ENCODE measurements at regions not wholly inside any gene's neighbourhood (a gene's known extent, or its start where the extent isn't known, plus 50 kb on each side); places are given as distances from the start of the nearest gene placed in this dataset.
"Not testable (repeated sequence)": the region's sequence is repeated elsewhere in the genome, so short reads cannot be mapped to it uniquely, and the experiment has no call there.

- intact Hi-C loops (cut with DNase I), result no loop called here
- DNase-seq (no peak), ATAC-seq (no peak)
Measured at GRCh38 chr7:27032839-27033238, 63.0 kb downstream of the HOXA1 start.

GRCh38 chr7:27031289-27032172 is 64.3 kb downstream of the HOXA1 start:
- DNase-seq, result no peak
- ATAC-seq, result peak; percentile 57 to 84
- intact Hi-C loops (cut with DNase I), result no loop called here

GRCh38 chr7:27030393-27031050 is 65.3 kb downstream of the HOXA1 start:
- ATAC-seq (no peak), DNase-seq (no peak)
- intact Hi-C loops (cut with DNase I), result no loop called here

GRCh38 chr7:27025270-27025669 is 70.5 kb downstream of the HOXA1 start:
- no peak for ATAC-seq
- no peak for DNase-seq
- intact Hi-C loops (cut with DNase I), result no loop called here

DNA sequence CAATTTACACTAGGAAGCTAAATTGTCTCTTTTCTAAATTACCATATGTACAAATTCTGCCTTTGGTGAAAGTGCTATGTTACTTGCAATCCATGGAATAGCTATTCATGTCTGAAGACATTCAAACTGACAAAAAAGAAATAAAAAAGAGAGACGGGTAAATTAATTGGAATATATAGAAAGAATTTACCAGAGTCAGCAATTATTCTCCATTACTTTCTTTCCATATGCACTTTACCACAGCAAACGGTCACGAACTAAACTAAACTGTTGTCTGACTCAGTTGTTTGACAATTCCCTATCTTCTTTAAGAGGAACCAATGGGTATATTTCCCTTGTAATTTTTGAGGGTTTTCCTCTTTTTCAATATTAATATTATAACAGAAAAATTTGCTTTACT is 85.7 kb downstream of the HOXA1 start:
- DNase-seq (no peak), ATAC-seq (no peak)
- intact Hi-C loops (cut with DNase I), result no loop called here

DNA sequence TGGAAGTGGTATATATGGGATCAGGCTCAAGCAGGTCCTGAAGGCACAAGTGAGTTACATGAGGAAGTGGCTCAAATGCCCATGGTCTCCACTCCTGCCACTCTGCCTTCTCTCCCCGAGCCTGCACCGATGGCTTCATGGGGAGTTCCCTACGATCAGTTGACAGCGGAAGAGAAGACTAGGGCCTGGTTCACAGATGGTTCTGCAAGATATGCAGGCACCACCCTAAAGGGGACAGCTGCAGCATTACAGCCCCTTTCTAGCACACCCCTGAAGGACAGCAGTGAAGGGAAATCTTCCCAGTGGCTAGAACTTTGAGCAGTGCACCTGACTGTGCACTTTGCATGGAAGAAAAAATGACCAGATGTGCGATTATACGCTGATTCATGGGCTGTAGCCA is 95.3 kb downstream of the HOXA1 start:
- intact Hi-C loops (cut with DNase I), result no loop called here
- ATAC-seq, result no peak
- no peak for DNase-seq

DNA sequence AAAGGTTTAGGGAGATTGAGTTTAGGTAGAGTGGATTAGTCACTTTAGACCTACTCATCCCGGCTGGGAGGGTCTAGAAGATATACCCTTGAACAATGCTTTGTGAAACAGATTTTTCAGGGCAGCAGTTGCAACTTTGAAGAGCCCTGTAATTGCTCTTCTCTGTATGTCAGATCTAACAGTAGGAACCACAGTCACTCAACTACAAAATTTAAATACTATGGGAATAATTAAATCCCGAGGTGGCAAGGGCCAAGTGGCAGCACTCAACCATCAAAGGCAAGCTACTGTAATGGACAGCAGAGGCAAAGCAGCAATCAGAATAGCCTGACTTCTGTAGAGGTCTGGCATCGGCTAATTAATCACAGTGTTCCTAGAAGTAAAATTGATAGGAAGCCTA is 97.5 kb downstream of the HOXA1 start:
- ATAC-seq; DNase-seq; intact Hi-C loops (cut with DNase I): not testable (repeated sequence)

- DNase-seq (no peak), ATAC-seq (no peak)
- intact Hi-C loops (cut with DNase I), result no loop called here
Measured at GRCh38 chr7:26995666-26996065, 100.1 kb downstream of the HOXA1 start.

DNA sequence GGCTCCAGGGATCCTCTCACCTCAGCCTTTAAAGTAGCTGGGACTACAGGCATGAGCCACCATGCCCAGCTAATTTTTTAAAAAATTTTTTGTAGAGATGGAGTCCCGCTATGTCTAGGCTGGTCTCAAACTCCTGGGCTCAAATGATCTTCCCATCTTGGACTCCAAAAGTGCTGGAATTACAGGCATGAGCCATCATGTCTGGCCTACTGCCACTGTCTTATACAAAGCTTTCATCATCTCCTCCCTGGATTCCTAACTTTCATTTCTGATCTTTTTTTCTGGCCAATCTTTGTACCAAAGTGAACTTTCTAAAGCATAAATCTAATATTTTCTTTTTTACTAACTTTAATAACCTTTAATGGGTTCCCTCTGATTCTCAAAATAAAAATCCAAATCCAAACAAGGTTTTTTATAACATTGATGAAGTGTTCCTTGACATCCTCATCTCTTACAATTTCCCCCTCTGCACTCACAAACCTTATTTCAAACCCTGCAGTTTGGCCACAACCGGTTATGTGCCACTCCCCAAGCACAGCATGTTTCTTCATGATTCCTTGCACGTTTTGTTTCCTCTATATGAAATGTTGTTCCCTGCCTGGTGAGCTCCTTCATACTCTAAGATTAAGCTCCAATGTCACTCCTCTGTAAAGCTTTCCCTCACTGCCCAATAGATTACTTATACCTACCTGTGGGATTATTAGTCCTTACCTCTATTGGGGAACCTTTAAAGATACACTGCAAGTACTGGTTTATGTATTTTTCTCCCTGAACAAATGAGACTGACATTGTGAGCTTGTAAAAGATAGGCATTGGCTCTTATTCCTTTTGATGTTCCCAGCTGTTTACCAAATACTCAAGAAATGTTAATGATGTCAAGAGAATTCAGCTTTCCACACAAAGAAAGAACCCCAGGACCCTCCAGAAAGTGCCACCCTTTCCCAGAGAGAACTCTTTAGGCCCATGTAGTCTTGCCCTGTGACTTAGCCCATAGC is 101.7 kb downstream of the HOXA1 start:
- no peak for DNase-seq
- no peak for ATAC-seq
- intact Hi-C loops (cut with DNase I), result no loop called here

DNA sequence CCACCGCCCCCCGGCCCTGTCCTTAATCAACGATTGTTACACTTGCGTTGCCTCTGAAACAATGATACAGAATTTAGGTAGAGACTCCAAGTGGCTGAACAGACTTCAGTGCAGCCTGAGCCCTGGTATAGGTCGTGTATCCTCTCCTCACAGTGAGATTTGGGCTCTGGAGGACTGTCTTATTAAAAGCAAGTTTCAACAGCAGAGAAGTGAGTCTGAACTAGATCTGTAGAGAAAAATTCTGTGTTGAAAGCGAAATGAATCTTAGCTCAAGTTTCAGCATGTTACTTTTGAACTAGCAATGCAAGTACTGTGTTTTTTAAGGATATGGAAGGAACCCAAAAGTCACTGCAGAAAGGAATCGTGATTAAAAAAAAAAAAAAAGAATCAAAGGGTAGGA is 103.1 kb downstream of the HOXA1 start:
- no peak for ATAC-seq
- intact Hi-C loops (cut with DNase I), result no loop called here

GRCh38 chr7:26991796-26992195 is 104.0 kb downstream of the HOXA1 start:
- ATAC-seq (no peak), DNase-seq (no peak)
- intact Hi-C loops (cut with DNase I), result no loop called here

More for the DNA sequence above, 103.1 kb downstream of the HOXA1 start:
- DNase-seq, result no peak

DNA sequence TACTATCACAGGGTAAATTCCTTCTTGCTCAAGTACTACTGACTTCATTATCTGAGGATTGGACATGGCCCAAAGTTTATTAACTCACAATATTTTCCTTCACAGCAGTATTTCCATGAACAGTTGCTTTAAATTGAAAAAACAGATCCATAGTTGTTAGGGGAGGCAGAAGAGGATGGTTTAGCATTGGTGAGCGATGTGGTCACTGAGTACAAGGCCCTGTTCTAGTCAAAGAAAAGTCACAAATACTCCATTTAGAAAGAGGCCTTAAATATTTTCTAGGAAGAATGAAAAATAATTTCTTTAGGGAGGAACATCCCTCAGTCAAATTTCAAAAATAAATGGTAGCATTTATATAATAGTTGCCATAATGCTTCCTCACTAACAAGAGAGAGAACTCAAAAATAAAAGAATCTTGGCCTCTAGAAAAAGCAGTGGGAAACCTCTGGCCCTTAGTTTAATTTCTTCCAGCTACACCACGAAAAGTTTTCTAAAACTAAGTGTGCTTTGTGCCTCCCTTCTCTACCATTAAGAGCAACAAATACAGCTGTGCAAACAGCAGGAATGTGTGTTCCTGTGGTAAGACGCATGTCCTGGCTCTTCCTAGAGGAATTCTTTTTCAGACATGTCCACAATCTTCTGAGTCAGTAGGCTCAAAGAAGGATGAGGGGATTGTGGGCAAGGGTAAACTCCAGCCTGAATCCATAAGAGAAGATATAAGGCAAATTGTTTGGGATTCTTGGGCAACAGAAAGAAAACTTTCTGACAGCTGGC is 105.7 kb downstream of the HOXA1 start:
- intact Hi-C loops (cut with DNase I), result no loop called here
- DNase-seq (no peak), ATAC-seq (no peak)

- DNase-seq, result no peak
- no peak for ATAC-seq
- intact Hi-C loops (cut with DNase I), result no loop called here
Measured at GRCh38 chr7:26988836-26989374, 106.9 kb downstream of the HOXA1 start.

DNA sequence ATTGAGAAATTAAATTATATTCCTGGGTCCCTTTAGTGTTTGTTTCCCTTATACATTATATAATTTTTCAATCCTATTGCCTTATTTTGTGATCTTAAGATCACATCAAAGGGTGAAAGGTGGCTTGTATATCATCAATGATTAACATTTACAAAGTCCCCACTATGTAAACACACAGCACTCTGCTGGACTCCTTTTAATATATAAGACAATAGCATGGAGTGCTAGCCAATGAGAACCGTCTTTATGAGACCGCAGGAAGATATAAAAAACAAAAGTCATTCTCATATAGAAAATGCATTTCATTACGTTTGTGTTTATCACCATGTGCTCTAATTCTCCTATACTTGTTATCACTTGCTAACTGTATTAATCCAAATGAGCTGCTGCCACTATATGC is 108.5 kb downstream of the HOXA1 start:
- no peak for ATAC-seq
- intact Hi-C loops (cut with DNase I), result no loop called here
- no peak for DNase-seq

GRCh38 chr7:26978146-26978545 is 113.8 kb upstream of the SKAP2 start:
- no peak for DNase-seq
- no peak for ATAC-seq
- intact Hi-C loops (cut with DNase I), result no loop called here

- intact Hi-C loops (cut with DNase I), result no loop called here
- DNase-seq (no peak), ATAC-seq (no peak)
Measured at GRCh38 chr7:26976840-26977239, 112.5 kb upstream of the SKAP2 start.

DNA sequence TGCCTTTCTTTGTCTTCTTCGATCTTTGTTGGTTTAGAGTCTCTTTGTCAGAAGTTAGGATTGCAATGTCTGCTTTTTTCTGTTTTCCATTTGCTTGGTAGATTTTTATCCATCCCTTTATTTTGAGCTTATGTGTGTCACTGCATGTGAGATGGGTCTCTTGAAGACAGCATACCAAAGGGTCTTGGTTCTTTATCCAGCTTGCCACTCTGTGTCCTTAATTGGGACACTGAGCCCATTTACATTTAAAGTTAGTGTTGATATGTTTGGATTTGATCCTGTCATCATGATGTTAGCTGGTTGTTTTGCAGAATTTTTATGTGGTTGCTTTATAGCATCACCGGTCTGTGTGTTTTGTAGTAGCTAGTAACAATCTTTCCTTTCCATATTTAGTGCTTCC is 107.5 kb upstream of the SKAP2 start:
- intact Hi-C loops (cut with DNase I); DNase-seq; ATAC-seq: not testable (repeated sequence)

DNA sequence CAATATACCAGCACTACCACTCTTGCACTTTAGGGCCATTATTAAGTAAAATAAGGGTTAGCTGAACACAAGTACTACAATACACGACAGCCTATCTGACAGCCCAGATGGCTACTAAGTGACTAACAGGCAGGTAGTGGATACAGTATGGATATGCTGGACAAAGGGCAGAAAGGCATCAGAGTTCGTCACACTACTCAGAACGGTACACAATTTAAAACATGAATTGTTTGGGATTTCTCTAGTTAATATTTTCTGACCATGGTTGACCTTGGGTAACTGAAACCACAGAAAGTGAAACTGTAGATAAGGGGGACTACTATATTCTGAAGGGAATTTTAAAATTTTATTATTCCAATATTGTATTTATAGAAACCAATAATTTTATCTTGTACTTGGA is 101.3 kb upstream of the SKAP2 start:
- ATAC-seq (no peak), DNase-seq (no peak)
- intact Hi-C loops (cut with DNase I), result no loop called here
